Liver (tissue), 8 donors: ENCODE measurements at regions not wholly inside any gene's neighbourhood (a gene's known extent, or its start where the extent isn't known, plus 50 kb on each side); places are given as distances from the start of the nearest gene placed in this dataset.

Experiments
- DNase-seq: peaks from one replicate; pipeline ENCODE4 v3.0.0-alpha.2; 2017; ENCODE audit warnings: low spot score
- H3K27ac ChIP-seq, 2 donors: one replicate each; pipeline ENCODE4 v1.7.0; 2013; ENCODE audit warnings: inconsistent platforms in 2 of 2, low read length in 2 of 2, control low read depth in 1 of 2, low read depth in 1 of 2, mild to moderate bottlenecking in 1 of 2
- H3K27me3 ChIP-seq, 4 donors: one replicate each; pipeline versions ENCODE4 v1.6.1 to v1.7.0; 2013; ENCODE audit warnings: low read length in 3 of 4, inconsistent platforms in 1 of 4, mild to moderate bottlenecking in 1 of 4, moderate library complexity in 1 of 4; ENCODE audit not compliant: control insufficient read depth in 4 of 4, insufficient read depth in 4 of 4
- H3K36me3 ChIP-seq, 4 donors: one replicate each; pipeline versions ENCODE4 v1.6.1 to v1.7.0; 2013; ENCODE audit warnings: low read length in 3 of 4, mild to moderate bottlenecking in 3 of 4, low read depth in 1 of 4, moderate library complexity in 1 of 4; ENCODE audit not compliant: control insufficient read depth in 4 of 4, insufficient read depth in 3 of 4
- H3K4me1 ChIP-seq, 4 donors: one replicate each; pipeline versions ENCODE4 v1.6.1 to v1.7.0; 2013; ENCODE audit warnings: low read length in 3 of 4, mild to moderate bottlenecking in 3 of 4, moderate library complexity in 1 of 4; ENCODE audit not compliant: control insufficient read depth in 4 of 4, insufficient read depth in 4 of 4
- H3K4me3 ChIP-seq, 3 donors: one replicate each; pipeline versions ENCODE4 v1.6.1 to v1.7.0; 2013; ENCODE audit warnings: low read length in 3 of 3, control low read depth in 1 of 3, low read depth in 1 of 3, mild to moderate bottlenecking in 1 of 3
- H3K9ac ChIP-seq, 2 donors: one replicate each; pipeline ENCODE4 v1.7.0; 2013; ENCODE audit warnings: low read length in 2 of 2, mild to moderate bottlenecking in 2 of 2, moderate library complexity in 2 of 2, control low read depth in 1 of 2, low read depth in 1 of 2
- H3K9me3 ChIP-seq, 4 donors: one replicate each; pipeline versions ENCODE4 v1.6.1 to v1.7.0; 2013; ENCODE audit warnings: low read length in 3 of 4; ENCODE audit not compliant: control insufficient read depth in 4 of 4
- EGR1 ChIP-seq, 2 donors: IDR thresholded peaks; 2 replicates each; pipeline ENCODE4 v1.6.1; 2016 to 2018; ENCODE audit warnings: antibody characterized with exemption in 2 of 2, low read depth in 2 of 2
- FOXA1 ChIP-seq: IDR thresholded peaks from 2 replicates; pipeline ENCODE4 v1.6.1; 2016; ENCODE audit warnings: antibody characterized with exemption
- FOXA2 ChIP-seq: IDR thresholded peaks from 2 replicates; pipeline ENCODE4 v1.6.1; 2016; ENCODE audit warnings: antibody characterized with exemption
- GABPA ChIP-seq, 2 donors: IDR thresholded peaks in 1 of 2; conservative IDR thresholded peaks in 1 of 2; 2 replicates each; pipeline ENCODE4 v1.6.1; 2016; ENCODE audit warnings: antibody characterized with exemption in 2 of 2, mild to moderate bottlenecking in 1 of 2, moderate library complexity in 1 of 2
- HNF4A ChIP-seq, 2 donors: conservative IDR thresholded peaks; 2 replicates each; pipeline ENCODE4 v1.6.1; 2016; ENCODE audit warnings: antibody characterized with exemption in 2 of 2, mild to moderate bottlenecking in 2 of 2
- HNF4G ChIP-seq: IDR thresholded peaks from 2 replicates; pipeline ENCODE4 v1.6.1; 2016; ENCODE audit warnings: antibody characterized with exemption
- JUND ChIP-seq, 2 donors: IDR thresholded peaks; 2 replicates each; pipeline ENCODE4 v1.6.1; 2016; ENCODE audit warnings: antibody characterized with exemption in 2 of 2
- NR2F2 ChIP-seq: IDR thresholded peaks from 2 replicates; pipeline ENCODE4 v1.6.1; 2016; ENCODE audit warnings: antibody characterized with exemption
- RXRA ChIP-seq, 2 donors: IDR thresholded peaks; 2 replicates each; pipeline ENCODE4 v1.6.1; 2017 to 2018; ENCODE audit warnings: antibody characterized with exemption in 2 of 2, mild to moderate bottlenecking in 1 of 2
- SP1 ChIP-seq: IDR thresholded peaks from 2 replicates; pipeline ENCODE4 v1.6.1; 2018; ENCODE audit warnings: antibody characterized with exemption, mild to moderate bottlenecking
- TAF1 ChIP-seq: conservative IDR thresholded peaks from 2 replicates; pipeline ENCODE4 v1.6.1; 2016; ENCODE audit warnings: antibody characterized with exemption, mild to moderate bottlenecking
- YY1 ChIP-seq: IDR thresholded peaks from 2 replicates; pipeline ENCODE4 v1.6.1; 2016; ENCODE audit warnings: antibody characterized with exemption, mild to moderate bottlenecking
- WGBS: extraction: QIAGEN DNeasy Blood & Tissue Kit; methylation state at CpG from one replicate; pipeline ENCODE4 v1.1.7; 2013; 5-methylcytosine and 5-hydroxymethylcytosine counted together
- TF ChIP-seq, protein P1 (sequence below): IDR thresholded peaks from 2 replicates; pipeline ENCODE4 v1.6.1; 2016; ENCODE audit warnings: antibody characterized with exemption
- TF ChIP-seq, protein P2 (sequence below): IDR thresholded peaks from 2 replicates; pipeline ENCODE4 v1.6.1; 2016; ENCODE audit warnings: antibody characterized with exemption
- TF ChIP-seq, protein P3 (sequence below): fragments of 150-350 bp; IDR thresholded peaks from 2 replicates; pipeline ENCODE4 v1.5.1; 2017; ENCODE audit warnings: improper control_type of control experiment, low read depth, low read length; ENCODE audit not compliant: missing input control
- TF ChIP-seq, protein P4 (sequence below): IDR thresholded peaks from 2 replicates; pipeline ENCODE4 v1.6.1; 2016; ENCODE audit warnings: antibody characterized with exemption
- TF ChIP-seq, protein P5 (sequence below): IDR thresholded peaks from 2 replicates; pipeline ENCODE4 v1.6.1; 2016; ENCODE audit warnings: antibody characterized with exemption, mild to moderate bottlenecking
- donor health status: healthy.
- donor health status: healthy.
- donor health status: healthy.
- donor health status: healthy.
- donor health status: healthy.

DNA sequence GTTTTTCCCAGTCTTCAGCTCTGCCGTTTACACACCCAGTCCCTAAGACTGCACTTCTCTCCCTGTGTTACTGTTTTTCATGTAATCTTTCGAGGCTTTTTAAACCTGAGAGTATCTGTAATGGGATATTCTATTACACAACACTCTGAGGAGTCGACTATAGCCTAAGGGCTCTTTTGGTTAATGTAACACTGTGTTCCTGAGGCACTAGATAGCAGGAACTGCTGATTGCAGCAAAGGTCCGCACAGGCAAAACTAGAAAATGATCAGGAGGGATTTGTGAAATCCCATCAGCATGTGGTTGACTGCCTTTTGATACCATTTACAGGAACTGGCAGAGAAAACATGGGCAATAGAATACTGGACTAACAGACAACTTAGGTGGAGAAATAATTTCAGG is 512.3 kb upstream of the RAG2 start:
- no peaks in the 10 kb centered on the region for H3K4me1 ChIP-seq
- 66% methylated on average over 4 of the region's 4 CpGs for WGBS
- no peak overlapping the region for H3K9ac ChIP-seq
- no peaks in the 10 kb centered on the region for H3K36me3 ChIP-seq
- no peak overlapping the region for H3K27ac ChIP-seq
- TF ChIP-seq GABPA (IDR thresholded peaks at IDR 0.05 in 1 of 2, conservative IDR thresholded peaks at IDR 0.05 in 1 of 2) (no peak), HNF4G (no peak), HNF4A (conservative IDR thresholded peaks at IDR 0.05) (no peak), EGR1 (IDR thresholded peaks at IDR 0.05; ENCODE audit: low read depth in 2 of 2) (no peak), SP1 (no peak), FOXA2 (no peak), TAF1 (no peak), FOXA1 (no peak)
- TF ChIP-seq, protein P1, sequence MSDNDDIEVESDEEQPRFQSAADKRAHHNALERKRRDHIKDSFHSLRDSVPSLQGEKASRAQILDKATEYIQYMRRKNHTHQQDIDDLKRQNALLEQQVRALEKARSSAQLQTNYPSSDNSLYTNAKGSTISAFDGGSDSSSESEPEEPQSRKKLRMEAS: no peak
- TF ChIP-seq, protein P2, sequence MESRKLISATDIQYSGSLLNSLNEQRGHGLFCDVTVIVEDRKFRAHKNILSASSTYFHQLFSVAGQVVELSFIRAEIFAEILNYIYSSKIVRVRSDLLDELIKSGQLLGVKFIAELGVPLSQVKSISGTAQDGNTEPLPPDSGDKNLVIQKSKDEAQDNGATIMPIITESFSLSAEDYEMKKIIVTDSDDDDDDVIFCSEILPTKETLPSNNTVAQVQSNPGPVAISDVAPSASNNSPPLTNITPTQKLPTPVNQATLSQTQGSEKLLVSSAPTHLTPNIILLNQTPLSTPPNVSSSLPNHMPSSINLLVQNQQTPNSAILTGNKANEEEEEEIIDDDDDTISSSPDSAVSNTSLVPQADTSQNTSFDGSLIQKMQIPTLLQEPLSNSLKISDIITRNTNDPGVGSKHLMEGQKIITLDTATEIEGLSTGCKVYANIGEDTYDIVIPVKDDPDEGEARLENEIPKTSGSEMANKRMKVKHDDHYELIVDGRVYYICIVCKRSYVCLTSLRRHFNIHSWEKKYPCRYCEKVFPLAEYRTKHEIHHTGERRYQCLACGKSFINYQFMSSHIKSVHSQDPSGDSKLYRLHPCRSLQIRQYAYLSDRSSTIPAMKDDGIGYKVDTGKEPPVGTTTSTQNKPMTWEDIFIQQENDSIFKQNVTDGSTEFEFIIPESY: no peak
- no peaks in the 10 kb centered on the region for H3K9me3 ChIP-seq
- no peak for DNase-seq
- no peak overlapping the region for H3K4me3 ChIP-seq
- H3K27me3 ChIP-seq: no peaks in the 10 kb centered on the region

DNA sequence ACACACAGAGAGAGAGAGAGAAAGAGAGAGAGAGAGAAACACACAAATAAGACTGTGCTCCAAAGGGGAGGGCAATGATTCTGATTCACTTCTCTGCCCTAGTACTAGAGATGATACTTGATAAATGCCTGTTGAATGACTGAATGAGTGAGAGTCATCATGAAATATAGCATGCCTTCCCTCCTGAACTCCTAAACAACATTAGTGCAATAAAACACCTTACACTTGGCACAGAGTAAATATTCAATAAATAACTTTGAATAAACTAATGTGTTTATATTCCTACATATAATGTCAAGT is 511.2 kb upstream of the RAG2 start:
- TF ChIP-seq HNF4G: no peak
- no peak for TF ChIP-seq RXRA (IDR thresholded peaks at IDR 0.05)
- TF ChIP-seq YY1: no peak
- no peak for TF ChIP-seq HNF4A (conservative IDR thresholded peaks at IDR 0.05)
- no peak for TF ChIP-seq JUND (IDR thresholded peaks at IDR 0.05)
- TF ChIP-seq FOXA2: no peak
- TF ChIP-seq, protein P1: no peak
- no peak for TF ChIP-seq TAF1
- TF ChIP-seq, protein P2: no peak
- no peak for TF ChIP-seq NR2F2
- TF ChIP-seq, protein P3, sequence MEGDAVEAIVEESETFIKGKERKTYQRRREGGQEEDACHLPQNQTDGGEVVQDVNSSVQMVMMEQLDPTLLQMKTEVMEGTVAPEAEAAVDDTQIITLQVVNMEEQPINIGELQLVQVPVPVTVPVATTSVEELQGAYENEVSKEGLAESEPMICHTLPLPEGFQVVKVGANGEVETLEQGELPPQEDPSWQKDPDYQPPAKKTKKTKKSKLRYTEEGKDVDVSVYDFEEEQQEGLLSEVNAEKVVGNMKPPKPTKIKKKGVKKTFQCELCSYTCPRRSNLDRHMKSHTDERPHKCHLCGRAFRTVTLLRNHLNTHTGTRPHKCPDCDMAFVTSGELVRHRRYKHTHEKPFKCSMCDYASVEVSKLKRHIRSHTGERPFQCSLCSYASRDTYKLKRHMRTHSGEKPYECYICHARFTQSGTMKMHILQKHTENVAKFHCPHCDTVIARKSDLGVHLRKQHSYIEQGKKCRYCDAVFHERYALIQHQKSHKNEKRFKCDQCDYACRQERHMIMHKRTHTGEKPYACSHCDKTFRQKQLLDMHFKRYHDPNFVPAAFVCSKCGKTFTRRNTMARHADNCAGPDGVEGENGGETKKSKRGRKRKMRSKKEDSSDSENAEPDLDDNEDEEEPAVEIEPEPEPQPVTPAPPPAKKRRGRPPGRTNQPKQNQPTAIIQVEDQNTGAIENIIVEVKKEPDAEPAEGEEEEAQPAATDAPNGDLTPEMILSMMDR: no peak
- no peak for TF ChIP-seq GABPA (IDR thresholded peaks at IDR 0.05 in 1 of 2, conservative IDR thresholded peaks at IDR 0.05 in 1 of 2)
- TF ChIP-seq, protein P4, sequence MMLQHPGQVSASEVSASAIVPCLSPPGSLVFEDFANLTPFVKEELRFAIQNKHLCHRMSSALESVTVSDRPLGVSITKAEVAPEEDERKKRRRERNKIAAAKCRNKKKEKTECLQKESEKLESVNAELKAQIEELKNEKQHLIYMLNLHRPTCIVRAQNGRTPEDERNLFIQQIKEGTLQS: no peak
- TF ChIP-seq FOXA1: no peak
- TF ChIP-seq, protein P5, sequence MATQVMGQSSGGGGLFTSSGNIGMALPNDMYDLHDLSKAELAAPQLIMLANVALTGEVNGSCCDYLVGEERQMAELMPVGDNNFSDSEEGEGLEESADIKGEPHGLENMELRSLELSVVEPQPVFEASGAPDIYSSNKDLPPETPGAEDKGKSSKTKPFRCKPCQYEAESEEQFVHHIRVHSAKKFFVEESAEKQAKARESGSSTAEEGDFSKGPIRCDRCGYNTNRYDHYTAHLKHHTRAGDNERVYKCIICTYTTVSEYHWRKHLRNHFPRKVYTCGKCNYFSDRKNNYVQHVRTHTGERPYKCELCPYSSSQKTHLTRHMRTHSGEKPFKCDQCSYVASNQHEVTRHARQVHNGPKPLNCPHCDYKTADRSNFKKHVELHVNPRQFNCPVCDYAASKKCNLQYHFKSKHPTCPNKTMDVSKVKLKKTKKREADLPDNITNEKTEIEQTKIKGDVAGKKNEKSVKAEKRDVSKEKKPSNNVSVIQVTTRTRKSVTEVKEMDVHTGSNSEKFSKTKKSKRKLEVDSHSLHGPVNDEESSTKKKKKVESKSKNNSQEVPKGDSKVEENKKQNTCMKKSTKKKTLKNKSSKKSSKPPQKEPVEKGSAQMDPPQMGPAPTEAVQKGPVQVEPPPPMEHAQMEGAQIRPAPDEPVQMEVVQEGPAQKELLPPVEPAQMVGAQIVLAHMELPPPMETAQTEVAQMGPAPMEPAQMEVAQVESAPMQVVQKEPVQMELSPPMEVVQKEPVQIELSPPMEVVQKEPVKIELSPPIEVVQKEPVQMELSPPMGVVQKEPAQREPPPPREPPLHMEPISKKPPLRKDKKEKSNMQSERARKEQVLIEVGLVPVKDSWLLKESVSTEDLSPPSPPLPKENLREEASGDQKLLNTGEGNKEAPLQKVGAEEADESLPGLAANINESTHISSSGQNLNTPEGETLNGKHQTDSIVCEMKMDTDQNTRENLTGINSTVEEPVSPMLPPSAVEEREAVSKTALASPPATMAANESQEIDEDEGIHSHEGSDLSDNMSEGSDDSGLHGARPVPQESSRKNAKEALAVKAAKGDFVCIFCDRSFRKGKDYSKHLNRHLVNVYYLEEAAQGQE: no peak
- no peak for DNase-seq
- H3K4me1 ChIP-seq: no peaks in the 10 kb centered on the region
- H3K4me3 ChIP-seq: no peak overlapping the region
- no peaks in the 10 kb centered on the region for H3K27me3 ChIP-seq
- no peaks in the 10 kb centered on the region for H3K9me3 ChIP-seq
- H3K27ac ChIP-seq: no peak overlapping the region
- H3K9ac ChIP-seq: no peak overlapping the region
- H3K36me3 ChIP-seq: no peaks in the 10 kb centered on the region
